HEK293 (cell line): ENCODE measurements at regions not wholly inside any gene's neighbourhood (a gene's known extent, or its start where the extent isn't known, plus 50 kb on each side); places are given as distances from the start of the nearest gene placed in this dataset.

Source experiments
- CTCF ChIA-PET: fragments of 350-600 bp; formaldehyde crosslinking; extraction: SDS; loops from one replicate; lab custom pipeline; 2021; ENCODE audit warnings: antibody characterized with exemption; lab: Yijun Ruan, JAX
- POLR2A ChIA-PET: fragments of 300-600 bp; formaldehyde crosslinking; extraction: SDS; loops from one replicate; lab custom pipeline; 2020; ENCODE audit warnings: antibody characterized with exemption, inconsistent platforms; lab: Yijun Ruan, JAX
- H3K27ac ChIP-seq: fragments of 200-500 bp; sonication (Bioruptor generic); 2 replicates; pipeline ENCODE4 v1.5.1; 2014; ENCODE audit warnings: low read depth, low read length, control low read depth, inconsistent platforms; ENCODE audit errors: extremely low read depth
- H3K36me3 ChIP-seq, 2 experiments: fragments of 200-500 bp in 1 of 2; sonication (Bioruptor generic) in 1 of 2; 1 replicate in 1 of 2; 2 replicates in 1 of 2; pipeline ENCODE4 v1.5.1; 2014 to 2017; ENCODE audit warnings: inconsistent platforms in 2 of 2, low read length in 2 of 2; ENCODE audit not compliant: control insufficient read depth in 2 of 2, insufficient read depth in 1 of 2
- H3K4me1 ChIP-seq: fragments of 200-500 bp; sonication (Bioruptor generic); 2 replicates; pipeline ENCODE4 v1.5.1; 2014; ENCODE audit warnings: mild to moderate bottlenecking, low read length, inconsistent platforms; ENCODE audit not compliant: control insufficient read depth, insufficient read depth
- H3K4me3 ChIP-seq: 2 replicates; pipeline ENCODE4 v1.5.1; 2011; ENCODE audit warnings: low read depth, mild to moderate bottlenecking, control low read depth, low read length, moderate library complexity
- H3K9me3 ChIP-seq: fragments of 200-500 bp; sonication (Bioruptor generic); 2 replicates; pipeline ENCODE4 v1.5.1; 2014; ENCODE audit warnings: low read depth, low read length, inconsistent platforms; ENCODE audit not compliant: control insufficient read depth, insufficient read depth
- ATF2 ChIP-seq: fragments of 450-650 bp; formaldehyde crosslinking; IDR thresholded peaks from 2 replicates; pipeline ENCODE4 v1.5.1; 2016; ENCODE audit warnings: missing biosample characterization, missing genetic modification characterization, low read depth
- GLI4 ChIP-seq: fragments of 450-650 bp; formaldehyde crosslinking; IDR thresholded peaks from 2 replicates; pipeline ENCODE4 v1.5.1; 2016; ENCODE audit warnings: missing biosample characterization, missing genetic modification characterization
- HOXC10 ChIP-seq: sonication (generic); formaldehyde crosslinking; IDR thresholded peaks from 2 replicates; pipeline ENCODE4 v1.8.1; 2023; ENCODE audit warnings: mild to moderate bottlenecking, missing genetic modification reagents
- OVOL3 ChIP-seq: fragments of 450-650 bp; formaldehyde crosslinking; IDR thresholded peaks from 2 replicates; pipeline ENCODE4 v1.5.1; 2016; ENCODE audit warnings: missing biosample characterization, missing genetic modification characterization
- PRDM10 ChIP-seq: fragments of 450-650 bp; formaldehyde crosslinking; IDR thresholded peaks from 2 replicates; pipeline ENCODE4 v1.5.1; 2016; ENCODE audit warnings: missing biosample characterization, missing genetic modification characterization
- REPIN1 ChIP-seq: fragments of 450-650 bp; formaldehyde crosslinking; IDR thresholded peaks from 2 replicates; pipeline ENCODE4 v1.5.1; 2017; ENCODE audit warnings: missing biosample characterization, missing genetic modification characterization, low read depth
- TCF7L2 ChIP-seq: IDR thresholded peaks from 2 replicates; pipeline ENCODE4 v1.6.1; 2011; ENCODE audit warnings: low read depth, mild to moderate bottlenecking, inconsistent platforms, low read length, moderate library complexity, borderline replicate concordance
- YY1 ChIP-seq: fragments of 450-650 bp; formaldehyde crosslinking; IDR thresholded peaks from 2 replicates; pipeline ENCODE4 v1.5.1; 2018; ENCODE audit warnings: missing biosample characterization, missing genetic modification characterization
- ZBTB20 ChIP-seq: fragments of 450-650 bp; formaldehyde crosslinking; IDR thresholded peaks from 2 replicates; pipeline ENCODE4 v1.5.1; 2016; ENCODE audit warnings: missing biosample characterization, missing genetic modification characterization
- ZFP37 ChIP-seq: fragments of 450-650 bp; formaldehyde crosslinking; IDR thresholded peaks from 2 replicates; pipeline ENCODE4 v1.5.1; 2016; ENCODE audit warnings: missing biosample characterization, missing genetic modification characterization
- ZFP69B ChIP-seq: fragments of 450-650 bp; formaldehyde crosslinking; IDR thresholded peaks from 2 replicates; pipeline ENCODE4 v1.5.1; 2016; ENCODE audit warnings: missing biosample characterization, missing genetic modification characterization
- ZIC2 ChIP-seq: fragments of 450-650 bp; formaldehyde crosslinking; IDR thresholded peaks from 2 replicates; pipeline ENCODE4 v1.5.1; 2016; ENCODE audit warnings: missing biosample characterization, missing genetic modification characterization
- ZNF16 ChIP-seq: fragments of 450-650 bp; formaldehyde crosslinking; IDR thresholded peaks from 2 replicates; pipeline ENCODE4 v1.5.1; 2016; ENCODE audit warnings: low read depth, missing biosample characterization, missing genetic modification characterization
- ZNF211 ChIP-seq: fragments of 450-650 bp; formaldehyde crosslinking; IDR thresholded peaks from 2 replicates; pipeline ENCODE4 v1.5.1; 2016; ENCODE audit warnings: low read depth, missing biosample characterization, missing genetic modification characterization
- ZNF391 ChIP-seq: fragments of 450-650 bp; formaldehyde crosslinking; IDR thresholded peaks from 2 replicates; pipeline ENCODE4 v1.5.1; 2016; ENCODE audit warnings: low read depth, missing biosample characterization, missing genetic modification characterization, borderline replicate concordance
- ZNF433 ChIP-seq: fragments of 450-650 bp; formaldehyde crosslinking; IDR thresholded peaks from 2 replicates; pipeline ENCODE4 v1.5.1; 2016; ENCODE audit warnings: missing biosample characterization, missing genetic modification characterization, low read depth
- ZNF585B ChIP-seq: fragments of 450-650 bp; formaldehyde crosslinking; IDR thresholded peaks from 2 replicates; pipeline ENCODE4 v1.5.1; 2016; ENCODE audit warnings: missing biosample characterization, missing genetic modification characterization
- ZNF629 ChIP-seq: fragments of 450-650 bp; formaldehyde crosslinking; IDR thresholded peaks from 2 replicates; pipeline ENCODE4 v1.5.1; 2017; ENCODE audit warnings: missing biosample characterization, missing genetic modification characterization
- ZNF658 ChIP-seq: fragments of 450-650 bp; formaldehyde crosslinking; IDR thresholded peaks from 2 replicates; pipeline ENCODE4; 2016; ENCODE audit warnings: missing biosample characterization, missing genetic modification characterization
- ZNF660 ChIP-seq: fragments of 450-650 bp; IDR thresholded peaks from 2 replicates; pipeline ENCODE4 v1.5.1; 2018; ENCODE audit warnings: missing biosample characterization, mild to moderate bottlenecking, missing genetic modification characterization
- ZNF707 ChIP-seq: fragments of 450-650 bp; formaldehyde crosslinking; IDR thresholded peaks from 2 replicates; pipeline ENCODE4 v1.5.1; 2016; ENCODE audit warnings: missing biosample characterization, missing genetic modification characterization
- ZNF747 ChIP-seq: fragments of 450-650 bp; formaldehyde crosslinking; IDR thresholded peaks from 2 replicates; pipeline ENCODE4 v1.5.1; 2016; ENCODE audit warnings: missing biosample characterization, missing genetic modification characterization
- ZNF777 ChIP-seq: fragments of 450-650 bp; formaldehyde crosslinking; IDR thresholded peaks from 2 replicates; pipeline ENCODE4 v1.5.1; 2017; ENCODE audit warnings: missing biosample characterization, missing genetic modification characterization, borderline replicate concordance
- TF ChIP-seq, protein P1 (sequence below): fragments of 450-650 bp; formaldehyde crosslinking; IDR thresholded peaks from 2 replicates; pipeline ENCODE4 v1.5.1; 2016; ENCODE audit warnings: missing biosample characterization, missing genetic modification characterization

- no peak for TF ChIP-seq TCF7L2
- no peak for TF ChIP-seq PRDM10 (tag by site-specific recombination)
- TF ChIP-seq ZNF211 (tag by site-specific recombination): no peak
- TF ChIP-seq ZNF777 (tag by site-specific recombination): no peak
- TF ChIP-seq ZFP69B: no peak
- no peak for TF ChIP-seq ZNF391
- no peak for TF ChIP-seq ZNF658 (tag by site-specific recombination)
- no peak for TF ChIP-seq YY1 (tag by site-specific recombination)
- no peak for TF ChIP-seq ATF2 (tag by site-specific recombination)
- no peak for TF ChIP-seq ZNF585B (tag by site-specific recombination)
- TF ChIP-seq, protein P1, sequence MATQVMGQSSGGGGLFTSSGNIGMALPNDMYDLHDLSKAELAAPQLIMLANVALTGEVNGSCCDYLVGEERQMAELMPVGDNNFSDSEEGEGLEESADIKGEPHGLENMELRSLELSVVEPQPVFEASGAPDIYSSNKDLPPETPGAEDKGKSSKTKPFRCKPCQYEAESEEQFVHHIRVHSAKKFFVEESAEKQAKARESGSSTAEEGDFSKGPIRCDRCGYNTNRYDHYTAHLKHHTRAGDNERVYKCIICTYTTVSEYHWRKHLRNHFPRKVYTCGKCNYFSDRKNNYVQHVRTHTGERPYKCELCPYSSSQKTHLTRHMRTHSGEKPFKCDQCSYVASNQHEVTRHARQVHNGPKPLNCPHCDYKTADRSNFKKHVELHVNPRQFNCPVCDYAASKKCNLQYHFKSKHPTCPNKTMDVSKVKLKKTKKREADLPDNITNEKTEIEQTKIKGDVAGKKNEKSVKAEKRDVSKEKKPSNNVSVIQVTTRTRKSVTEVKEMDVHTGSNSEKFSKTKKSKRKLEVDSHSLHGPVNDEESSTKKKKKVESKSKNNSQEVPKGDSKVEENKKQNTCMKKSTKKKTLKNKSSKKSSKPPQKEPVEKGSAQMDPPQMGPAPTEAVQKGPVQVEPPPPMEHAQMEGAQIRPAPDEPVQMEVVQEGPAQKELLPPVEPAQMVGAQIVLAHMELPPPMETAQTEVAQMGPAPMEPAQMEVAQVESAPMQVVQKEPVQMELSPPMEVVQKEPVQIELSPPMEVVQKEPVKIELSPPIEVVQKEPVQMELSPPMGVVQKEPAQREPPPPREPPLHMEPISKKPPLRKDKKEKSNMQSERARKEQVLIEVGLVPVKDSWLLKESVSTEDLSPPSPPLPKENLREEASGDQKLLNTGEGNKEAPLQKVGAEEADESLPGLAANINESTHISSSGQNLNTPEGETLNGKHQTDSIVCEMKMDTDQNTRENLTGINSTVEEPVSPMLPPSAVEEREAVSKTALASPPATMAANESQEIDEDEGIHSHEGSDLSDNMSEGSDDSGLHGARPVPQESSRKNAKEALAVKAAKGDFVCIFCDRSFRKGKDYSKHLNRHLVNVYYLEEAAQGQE (tag by site-specific recombination): no peak
- no peak for TF ChIP-seq OVOL3 (tag by site-specific recombination)
- no peak for TF ChIP-seq ZNF629
- TF ChIP-seq REPIN1 (tag by site-specific recombination): no peak
- no peak for TF ChIP-seq ZNF660 (tag by site-specific recombination)
- TF ChIP-seq ZIC2 (tag by site-specific recombination): no peak
- no peaks in the 10 kb centered on the region for H3K36me3 ChIP-seq
- no peaks in the 10 kb centered on the region for H3K9me3 ChIP-seq
- ChIA-PET CTCF (interaction anchor here (0.6 kb wide), 1 partner anchor 31 kb away, joined by 4 read pairs; no protein-coding TSS in a partner anchor), POLR2A (no interaction called here)
- no peak overlapping the region for H3K4me3 ChIP-seq
- H3K27ac ChIP-seq: no peak overlapping the region
- H3K4me1 ChIP-seq: no peaks in the 10 kb centered on the region
These were observed 610.7 kb upstream of the C16orf82 start for GRCh38 chr16:26456074-26456473.

- ChIA-PET POLR2A (no interaction called here), CTCF (no interaction called here)
- H3K9me3 ChIP-seq: no peaks in the 10 kb centered on the region
- TF ChIP-seq ZNF747 (tag by site-specific recombination) (no peak), HOXC10 (CRISPR knock-in tag) (no peak), ZBTB20 (tag by site-specific recombination) (no peak), ZNF433 (tag by site-specific recombination) (no peak), ZNF707 (tag by site-specific recombination) (no peak), GLI4 (tag by site-specific recombination) (no peak), ZNF16 (no peak), ZFP37 (tag by site-specific recombination) (no peak)
These were observed 609.6 kb upstream of the C16orf82 start for GRCh38 chr16:26457095-26457494.

More at GRCh38 chr16:26457095-26457494, 609.6 kb upstream of the C16orf82 start:
- Histone ChIP-seq H3K27ac (no peak overlapping the region), H3K4me3 (no peak overlapping the region), H3K4me1 (no peaks in the 10 kb centered on the region), H3K36me3 (no peaks in the 10 kb centered on the region)
